Adrenal gland (tissue), 9 donors: ENCODE measurements at regions not wholly inside any gene's neighbourhood (a gene's known extent, or its start where the extent isn't known, plus 50 kb on each side); places are given as distances from the start of the nearest gene placed in this dataset.
"Not testable (repeated sequence)": the region's sequence is repeated elsewhere in the genome, so short reads cannot be mapped to it uniquely, and the experiment has no call there.

ENCODE experiments used
- DNase-seq, 7 donors: peaks; one replicate each; pipeline ENCODE4 v3.0.0-alpha.2; 2019 to 2020
- H3K27ac ChIP-seq, 5 donors: fragments of 200-600 bp; sonication (generic) in 4 of 5; 1 replicate in 3 of 5; 2 replicates in 2 of 5; pipeline versions ENCODE4 v1.5.1 to v1.8.0; 2016 to 2020; ENCODE audit warnings: mild to moderate bottlenecking in 1 of 5
- H3K27me3 ChIP-seq: fragments of 200-600 bp; 2 replicates; pipeline ENCODE4 v1.8.0; 2021
- H3K36me3 ChIP-seq, 2 donors: fragments of 200-600 bp; replicated peaks in 1 of 2; 1 replicate in 1 of 2; 2 replicates in 1 of 2; pipeline versions ENCODE4 v1.5.1 to v1.8.0; 2018 to 2022
- H3K4me1 ChIP-seq, 2 donors: fragments of 200-600 bp; replicated peaks in 1 of 2; 1 replicate in 1 of 2; 2 replicates in 1 of 2; pipeline versions ENCODE4 v1.5.1 to v1.8.0; 2018 to 2021
- H3K4me3 ChIP-seq, 4 donors: fragments of 200-600 bp; sonication (generic) in 3 of 4; one replicate each; pipeline ENCODE4 v1.5.1; 2016 to 2018
- H3K9me3 ChIP-seq, 3 donors: fragments of 200-600 bp; sonication (generic) in 1 of 3; replicated peaks in 1 of 3; 1 replicate in 2 of 3; 2 replicates in 1 of 3; pipeline versions ENCODE4 v1.5.1 to v1.8.0; 2016 to 2021
- POLR2A ChIP-seq, 2 donors: fragments of 450-650 bp; IDR thresholded peaks; one replicate each; pipeline ENCODE4 v1.6.1; 2017; ENCODE audit warnings: antibody characterized with exemption in 2 of 2, mild to moderate bottlenecking in 2 of 2, moderate library complexity in 1 of 2
- WGBS, 4 donors: extraction: QIAGEN DNeasy Blood & Tissue Kit in 2 of 4; methylation state at CpG; one replicate each; pipeline versions ENCODE4 v1.1.5 to v1.1.7; 2013 to 2017; 5-methylcytosine and 5-hydroxymethylcytosine counted together
- intact Hi-C, 2 donors: fragments of 100-400 bp; cut with DNase I; formaldehyde crosslinking; loops; one replicate each; pipeline versions ENCODE4 v1.14.1 to v1.15.0; 2022 to 2023
- TF ChIP-seq, protein P1 (sequence below), 6 experiments: fragments of 450-650 bp in 4 of 6; fragments of 200-600 bp in 2 of 6; sonication (generic) in 1 of 6; IDR thresholded peaks; 1 replicate in 5 of 6; 2 replicates in 1 of 6; pipeline versions ENCODE4 v1.5.1 to v1.8.0; 2016 to 2021; ENCODE audit warnings: antibody characterized with exemption in 6 of 6, mild to moderate bottlenecking in 2 of 6, moderate library complexity in 1 of 6
- donor health status: healthy with polysubstance abuse.
- donor health status: Bipolar disorder and iron deficiency.
- donor health status: DM: yes; HTN: yes; CAD: no.
- donor health status: DM: no; HTN: no; CAD: no.
- donor health status: DM: no; HTN: no; CAD: no.

DNA sequence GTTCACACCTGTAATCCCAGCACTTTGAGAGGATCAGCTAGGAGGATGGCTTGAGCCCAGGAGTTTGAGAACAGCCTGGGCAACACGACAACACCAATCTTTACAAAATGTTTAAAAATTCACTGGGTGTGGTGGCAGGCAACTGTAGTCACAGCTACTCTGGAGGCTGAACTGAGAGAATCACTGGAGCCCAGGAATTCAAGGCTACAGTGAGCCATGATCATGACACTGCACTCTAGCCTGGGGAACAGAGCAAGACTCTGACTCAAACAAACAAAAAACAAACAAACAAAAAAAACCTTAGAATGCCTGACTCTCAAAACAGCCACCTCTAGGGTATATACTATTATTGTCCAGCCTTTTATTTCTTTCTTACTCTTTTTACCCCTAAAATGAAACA, 56.5 kb upstream of the PAPSS2 start:
- Histone ChIP-seq H3K4me3 (no peak overlapping the region), H3K4me1 (peaks cover 0 to 4% of the 10 kb centered on the region in 2 donors), H3K27ac (peak overlapping the region in 3 of 5 donors; percentile 37 to 54 (median 52)), H3K9me3 (no peaks in the 10 kb centered on the region), H3K36me3 (no peaks in the 10 kb centered on the region), H3K27me3 (no peaks in the 10 kb centered on the region)
- 33 to 67% (median 43%) methylated on average over 1 of the region's 1 CpG for WGBS, 4 donors
- peak in 5 of 7 donors; percentile 27 to 56 (median 48) for DNase-seq
- intact Hi-C loops: no loop called here
- TF ChIP-seq POLR2A (IDR thresholded peaks at IDR 0.05): no peak
- TF ChIP-seq, protein P1, sequence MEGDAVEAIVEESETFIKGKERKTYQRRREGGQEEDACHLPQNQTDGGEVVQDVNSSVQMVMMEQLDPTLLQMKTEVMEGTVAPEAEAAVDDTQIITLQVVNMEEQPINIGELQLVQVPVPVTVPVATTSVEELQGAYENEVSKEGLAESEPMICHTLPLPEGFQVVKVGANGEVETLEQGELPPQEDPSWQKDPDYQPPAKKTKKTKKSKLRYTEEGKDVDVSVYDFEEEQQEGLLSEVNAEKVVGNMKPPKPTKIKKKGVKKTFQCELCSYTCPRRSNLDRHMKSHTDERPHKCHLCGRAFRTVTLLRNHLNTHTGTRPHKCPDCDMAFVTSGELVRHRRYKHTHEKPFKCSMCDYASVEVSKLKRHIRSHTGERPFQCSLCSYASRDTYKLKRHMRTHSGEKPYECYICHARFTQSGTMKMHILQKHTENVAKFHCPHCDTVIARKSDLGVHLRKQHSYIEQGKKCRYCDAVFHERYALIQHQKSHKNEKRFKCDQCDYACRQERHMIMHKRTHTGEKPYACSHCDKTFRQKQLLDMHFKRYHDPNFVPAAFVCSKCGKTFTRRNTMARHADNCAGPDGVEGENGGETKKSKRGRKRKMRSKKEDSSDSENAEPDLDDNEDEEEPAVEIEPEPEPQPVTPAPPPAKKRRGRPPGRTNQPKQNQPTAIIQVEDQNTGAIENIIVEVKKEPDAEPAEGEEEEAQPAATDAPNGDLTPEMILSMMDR (IDR thresholded peaks at IDR 0.05): no peak

GRCh38 chr10:87603769-87604168, 55.9 kb upstream of the PAPSS2 start:
- Histone ChIP-seq H3K27me3 (no peaks in the 10 kb centered on the region), H3K36me3 (no peaks in the 10 kb centered on the region), H3K9me3 (no peaks in the 10 kb centered on the region), H3K27ac (peak overlapping the region in 2 of 5 donors; percentile 37 to 52), H3K4me3 (no peak overlapping the region), H3K4me1 (peaks cover 0 to 4% of the 10 kb centered on the region in 2 donors)
- intact Hi-C loops: no loop called here
- no peak for TF ChIP-seq POLR2A (IDR thresholded peaks at IDR 0.05)
- TF ChIP-seq, protein P1 (IDR thresholded peaks at IDR 0.05): no peak
- 74 to 81% (median 76%) methylated on average over 4 of the region's 4 CpGs for WGBS, 4 donors
- DNase-seq: peak in 1 of 7 donors; percentile 15

DNA sequence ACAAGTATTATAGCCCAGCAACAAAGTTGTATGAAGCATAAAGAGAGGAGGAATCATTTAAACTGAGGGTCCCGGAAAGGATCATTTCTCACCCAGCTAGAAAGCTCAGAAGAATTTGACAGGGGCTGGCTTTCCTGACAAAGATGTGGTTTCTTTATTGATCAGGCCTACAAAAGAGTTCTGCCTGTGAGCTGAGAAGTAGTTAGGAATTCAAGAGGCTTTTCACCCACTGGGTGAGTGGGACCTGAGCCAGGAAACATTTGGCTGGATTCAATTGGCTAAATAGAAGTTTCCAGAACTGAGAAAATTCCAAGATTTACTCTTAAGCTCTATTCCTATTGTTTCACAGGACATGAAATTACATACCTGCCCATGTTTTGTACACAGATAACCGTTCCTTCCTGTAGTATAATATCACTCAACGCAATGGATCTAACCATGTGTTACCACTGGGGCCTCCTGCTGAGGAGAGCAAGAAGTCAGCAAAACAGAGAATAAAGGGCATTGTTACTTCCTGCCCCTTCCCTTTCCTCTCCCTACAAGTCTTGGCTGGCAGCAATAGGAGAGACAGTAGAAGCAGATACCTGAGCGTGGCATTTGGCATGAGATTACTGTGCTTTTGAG, 53.9 kb upstream of the PAPSS2 start:
- Histone ChIP-seq H3K4me1 (peaks cover 0 to 4% of the 10 kb centered on the region in 2 donors), H3K27ac (no peak overlapping the region), H3K9me3 (no peaks in the 10 kb centered on the region), H3K4me3 (no peak overlapping the region), H3K36me3 (no peaks in the 10 kb centered on the region), H3K27me3 (no peaks in the 10 kb centered on the region)
- intact Hi-C loops: no loop called here
- 80 to 89% (median 81%) methylated on average over 4 of the region's 4 CpGs for WGBS, 4 donors
- TF ChIP-seq, protein P1 (IDR thresholded peaks at IDR 0.05): no peak
- TF ChIP-seq POLR2A (IDR thresholded peaks at IDR 0.05): no peak
- no peak for DNase-seq

- WGBS, 4 donors: 82 to 94% (median 87%) methylated on average over 4 of the region's 4 CpGs
- DNase-seq: no peak
- no peaks in the 10 kb centered on the region for H3K27me3 ChIP-seq
- TF ChIP-seq, protein P1 (IDR thresholded peaks at IDR 0.05): no peak
- TF ChIP-seq POLR2A (IDR thresholded peaks at IDR 0.05): no peak
- H3K9me3 ChIP-seq: no peaks in the 10 kb centered on the region
- no peak overlapping the region for H3K27ac ChIP-seq
- intact Hi-C loops: no loop called here
- H3K4me3 ChIP-seq: no peak overlapping the region
- H3K36me3 ChIP-seq: no peaks in the 10 kb centered on the region
- no peaks in the 10 kb centered on the region for H3K4me1 ChIP-seq
Observed at GRCh38 chr10:87608756-87609155, 50.9 kb upstream of the PAPSS2 start.

GRCh38 chr10:87609563-87609962, 50.1 kb upstream of the PAPSS2 start:
- not testable (repeated sequence) for H3K4me3 ChIP-seq
- WGBS, 4 donors: 77 to 100% (median 79%) methylated on average over 3 of the region's 3 CpGs

More at GRCh38 chr10:87609563-87609962, 50.1 kb upstream of the PAPSS2 start:
- H3K27ac ChIP-seq, DNase-seq, H3K36me3 ChIP-seq, H3K4me1 ChIP-seq, intact Hi-C loops, H3K27me3 ChIP-seq, H3K9me3 ChIP-seq: not testable (repeated sequence)
